Tibial nerve (tissue), 4 donors: ENCODE measurements at regions not wholly inside any gene's neighbourhood (a gene's known extent, or its start where the extent isn't known, plus 50 kb on each side); places are given as distances from the start of the nearest gene placed in this dataset.

Experiments used
- DNase-seq, 2 donors: peaks; one replicate each; pipeline ENCODE4 v3.0.0-alpha.2; 2019; ENCODE audit warnings: low spot score in 2 of 2
- H3K27ac ChIP-seq, 4 donors: fragments of 200-600 bp; sonication (generic) in 3 of 4; one replicate each; pipeline ENCODE4 v1.5.1; 2017 to 2019; ENCODE audit warnings: mild to moderate bottlenecking in 1 of 4
- H3K27me3 ChIP-seq, 2 donors: fragments of 200-600 bp; sonication (generic) in 1 of 2; one replicate each; pipeline versions ENCODE4 v1.5.1 to v1.6.0; 2017 to 2019
- H3K36me3 ChIP-seq, 3 donors: fragments of 200-600 bp; sonication (generic); one replicate each; pipeline ENCODE4 v1.5.1; 2018 to 2019
- H3K4me1 ChIP-seq, 4 donors: fragments of 200-600 bp; sonication (generic) in 3 of 4; one replicate each; pipeline ENCODE4 v1.5.1; 2017 to 2019
- H3K4me3 ChIP-seq, 4 donors: fragments of 200-600 bp; sonication (generic) in 3 of 4; one replicate each; pipeline ENCODE4 v1.5.1; 2017 to 2019; ENCODE audit warnings: mild to moderate bottlenecking in 1 of 4, moderate library complexity in 1 of 4
- H3K9me3 ChIP-seq, 4 donors: fragments of 200-600 bp; sonication (generic) in 3 of 4; one replicate each; pipeline ENCODE4 v1.5.1; 2017 to 2019
- CTCF ChIP-seq, 5 experiments: fragments of 200-600 bp in 3 of 5; fragments of 450-650 bp in 2 of 5; sonication (generic) in 3 of 5; IDR thresholded peaks; one replicate each; pipeline ENCODE4 v1.5.1; 2016 to 2019; ENCODE audit warnings: antibody characterized with exemption in 5 of 5, mild to moderate bottlenecking in 3 of 5, moderate library complexity in 2 of 5
- EP300 ChIP-seq, 2 donors: sonication (generic); formaldehyde crosslinking; IDR thresholded peaks; one replicate each; pipeline ENCODE4 v1.6.1; 2017; ENCODE audit warnings: antibody characterized with exemption in 2 of 2, mild to moderate bottlenecking in 1 of 2
- POLR2A ChIP-seq, 2 donors: fragments of 450-650 bp; IDR thresholded peaks; one replicate each; pipeline ENCODE4 v1.6.1; 2017; ENCODE audit warnings: antibody characterized with exemption in 2 of 2, mild to moderate bottlenecking in 2 of 2, moderate library complexity in 2 of 2
- WGBS, 2 donors: methylation state at CpG; one replicate each; pipeline ENCODE4 v1.1.5; 2018; 5-methylcytosine and 5-hydroxymethylcytosine counted together

GRCh38 chr5:155189476-155189875 lies 175.9 kb downstream of the KIF4B start:
- no peaks in the 10 kb centered on the region for H3K36me3 ChIP-seq
- no peaks in the 10 kb centered on the region for H3K27me3 ChIP-seq
- no peak overlapping the region for H3K27ac ChIP-seq
- H3K4me3 ChIP-seq = no peak overlapping the region
- TF ChIP-seq POLR2A (IDR thresholded peaks at IDR 0.05) = no peak
- TF ChIP-seq CTCF (IDR thresholded peaks at IDR 0.05) = no peak
- TF ChIP-seq EP300 (IDR thresholded peaks at IDR 0.05) = no peak
- peaks cover 0 to 14% (median 0%) of the 10 kb centered on the region in 4 donors for H3K9me3 ChIP-seq
- H3K4me1 ChIP-seq = no peaks in the 10 kb centered on the region
- 55 to 66% methylated on average over 5 of the region's 5 CpGs for WGBS, 2 donors
- no peak for DNase-seq

- no peaks in the 10 kb centered on the region for H3K4me1 ChIP-seq
- no peak overlapping the region for H3K4me3 ChIP-seq
- H3K36me3 ChIP-seq = no peaks in the 10 kb centered on the region
- DNase-seq = no peak
- no peak for TF ChIP-seq POLR2A (IDR thresholded peaks at IDR 0.05)
- TF ChIP-seq CTCF (IDR thresholded peaks at IDR 0.05) = no peak
- TF ChIP-seq EP300 (IDR thresholded peaks at IDR 0.05) = no peak
- peaks cover 0 to 10% (median 0%) of the 10 kb centered on the region in 4 donors for H3K9me3 ChIP-seq
- 45 to 52% methylated on average over 4 of the region's 4 CpGs for WGBS, 2 donors
- H3K27ac ChIP-seq = no peak overlapping the region
- H3K27me3 ChIP-seq = no peaks in the 10 kb centered on the region
Observed at GRCh38 chr5:155189981-155190380, 176.4 kb downstream of the KIF4B start.

- 67 to 72% methylated on average over 3 of the region's 3 CpGs for WGBS, 2 donors
- no peak overlapping the region for H3K4me3 ChIP-seq
Observed at GRCh38 chr5:155193029-155193428, 179.5 kb downstream of the KIF4B start.

GRCh38 chr5:155193483-155194107 lies 180.0 kb downstream of the KIF4B start:
- no peak for DNase-seq
- H3K27ac ChIP-seq = no peak overlapping the region
- H3K27me3 ChIP-seq = no peaks in the 10 kb centered on the region
- TF ChIP-seq CTCF (IDR thresholded peaks at IDR 0.05) (no peak), EP300 (IDR thresholded peaks at IDR 0.05) (no peak), POLR2A (IDR thresholded peaks at IDR 0.05) (no peak)
- WGBS, 2 donors = 63 to 72% methylated on average over 7 of the region's 7 CpGs
- no peaks in the 10 kb centered on the region for H3K9me3 ChIP-seq
- no peaks in the 10 kb centered on the region for H3K4me1 ChIP-seq
- H3K36me3 ChIP-seq = no peaks in the 10 kb centered on the region
- H3K4me3 ChIP-seq = no peak overlapping the region

More at GRCh38 chr5:155193029-155193428, 179.5 kb downstream of the KIF4B start:
- no peaks in the 10 kb centered on the region for H3K27me3 ChIP-seq
- no peaks in the 10 kb centered on the region for H3K36me3 ChIP-seq
- no peaks in the 10 kb centered on the region for H3K4me1 ChIP-seq
- no peak for DNase-seq
- no peaks in the 10 kb centered on the region for H3K9me3 ChIP-seq
- TF ChIP-seq POLR2A (IDR thresholded peaks at IDR 0.05) (no peak), CTCF (IDR thresholded peaks at IDR 0.05) (no peak), EP300 (IDR thresholded peaks at IDR 0.05) (no peak)
- no peak overlapping the region for H3K27ac ChIP-seq

DNA sequence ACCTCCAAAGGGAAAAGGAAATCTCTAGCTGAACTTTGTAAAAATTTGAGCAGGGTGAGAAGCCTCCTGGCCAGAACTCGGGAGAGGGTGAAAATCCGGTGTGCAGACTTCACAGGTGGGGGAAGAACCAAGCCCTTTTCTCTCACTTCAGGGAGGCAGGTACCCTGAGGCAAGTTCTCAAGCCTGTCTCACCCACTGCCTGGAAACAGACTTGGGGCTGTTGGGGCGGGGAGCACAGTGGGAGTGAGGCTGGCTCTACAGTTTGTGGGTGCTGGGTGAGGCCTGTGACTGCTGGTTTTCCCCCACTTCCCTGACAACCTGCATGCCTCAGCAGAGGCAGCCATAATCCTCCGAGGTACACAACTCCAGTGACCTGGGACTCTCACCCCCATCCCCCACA lies 187.1 kb downstream of the KIF4B start:
- Histone ChIP-seq H3K36me3 (no peaks in the 10 kb centered on the region), H3K27ac (no peak overlapping the region), H3K27me3 (no peaks in the 10 kb centered on the region), H3K4me3 (no peak overlapping the region), H3K4me1 (no peaks in the 10 kb centered on the region), H3K9me3 (peaks cover 0 to 18% (median 0%) of the 10 kb centered on the region in 4 donors)
- DNase-seq = no peak
- WGBS, 2 donors = 64 to 68% methylated on average over 4 of the region's 4 CpGs
- no peak for TF ChIP-seq EP300 (IDR thresholded peaks at IDR 0.05)
- no peak for TF ChIP-seq POLR2A (IDR thresholded peaks at IDR 0.05)
- TF ChIP-seq CTCF (IDR thresholded peaks at IDR 0.05) = no peak
